Astrocyte (in vitro differentiated cells and primary cell): ENCODE measurements at regions not wholly inside any gene's neighbourhood (a gene's known extent, or its start where the extent isn't known, plus 50 kb on each side); places are given as distances from the start of the nearest gene placed in this dataset.

Experiments
- DNase-seq: peaks from one replicate; pipeline ENCODE4 v3.0.0-alpha.2; 2010; ENCODE audit warnings: low read depth
- FAIRE-seq: peaks from 2 replicates; lab custom pipeline; 2011; peaks lifted over from hg19 to GRCh38; lab: Jason Lieb, UNC
- H2AFZ ChIP-seq: 2 replicates; pipeline ENCODE4 v1.6.0; 2012; ENCODE audit warnings: low read depth, low read length, inconsistent platforms
- H3K27ac ChIP-seq: 2 replicates; pipeline ENCODE4 v1.5.1; 2011; ENCODE audit warnings: low read depth, low read length, inconsistent platforms
- H3K27me3 ChIP-seq: 2 replicates; pipeline ENCODE4 v1.6.0; 2011; ENCODE audit warnings: low read length, inconsistent platforms; ENCODE audit not compliant: insufficient read depth
- H3K36me3 ChIP-seq: 2 replicates; pipeline ENCODE4 v1.5.1; 2011; ENCODE audit warnings: low read length, inconsistent platforms; ENCODE audit not compliant: insufficient read depth
- H3K4me1 ChIP-seq: 2 replicates; pipeline ENCODE4 v1.5.1; 2011; ENCODE audit warnings: low read length, inconsistent platforms; ENCODE audit not compliant: insufficient read depth
- H3K4me2 ChIP-seq: 2 replicates; pipeline ENCODE4 v1.6.0; 2012; ENCODE audit warnings: low read length, inconsistent platforms
- H3K4me3 ChIP-seq: 2 replicates; pipeline ENCODE4 v1.5.1; 2011; ENCODE audit warnings: low read depth, mild to moderate bottlenecking, low read length, inconsistent platforms; ENCODE audit not compliant: insufficient read depth
- H3K79me2 ChIP-seq: 2 replicates; pipeline ENCODE4 v1.6.0; 2012; ENCODE audit warnings: mild to moderate bottlenecking, low read length, inconsistent platforms; ENCODE audit not compliant: insufficient read depth
- H3K9ac ChIP-seq: 2 replicates; pipeline ENCODE4 v1.6.0; 2012; ENCODE audit warnings: mild to moderate bottlenecking, low read length, inconsistent platforms
- H3K9me3 ChIP-seq: 2 replicates; pipeline ENCODE4 v1.5.1; 2012; ENCODE audit warnings: low read depth, mild to moderate bottlenecking, low read length, inconsistent platforms; ENCODE audit not compliant: insufficient read depth
- H4K20me1 ChIP-seq: 2 replicates; pipeline ENCODE4 v1.6.0; 2012; ENCODE audit warnings: low read length, inconsistent platforms; ENCODE audit not compliant: insufficient read depth
- H3K27ac Mint-ChIP-seq: one replicate; pipeline ENCODE4 v1.8.0; 2021; ENCODE audit warnings: mild to moderate bottlenecking, mixed read lengths; ENCODE audit not compliant: unreplicated experiment
- H3K27me3 Mint-ChIP-seq: one replicate; pipeline ENCODE4 v1.8.0; 2021; ENCODE audit warnings: low read depth, mixed read lengths; ENCODE audit not compliant: unreplicated experiment
- H3K36me3 Mint-ChIP-seq: one replicate; pipeline ENCODE4 v1.8.0; 2021; ENCODE audit warnings: low read depth, mixed read lengths; ENCODE audit not compliant: unreplicated experiment
- H3K4me1 Mint-ChIP-seq: one replicate; pipeline ENCODE4 v1.8.0; 2021; ENCODE audit warnings: low read depth, mixed read lengths; ENCODE audit not compliant: unreplicated experiment
- H3K4me3 Mint-ChIP-seq: one replicate; pipeline ENCODE4 v1.8.0; 2021; ENCODE audit warnings: mild to moderate bottlenecking, moderate library complexity, mixed read lengths; ENCODE audit not compliant: unreplicated experiment
- H3K9me3 Mint-ChIP-seq: one replicate; pipeline ENCODE4 v1.8.0; 2021; ENCODE audit warnings: mild to moderate bottlenecking, mixed read lengths; ENCODE audit not compliant: unreplicated experiment
- CTCF ChIP-seq: IDR thresholded peaks from 2 replicates; pipeline ENCODE4 v1.5.1; 2011; ENCODE audit warnings: low read depth, mild to moderate bottlenecking, inconsistent platforms, low read length, moderate library complexity; ENCODE audit not compliant: insufficient read depth
- EZH2 ChIP-seq: IDR thresholded peaks from 2 replicates; pipeline ENCODE4 v1.6.1; 2012; ENCODE audit warnings: mild to moderate bottlenecking, low read length, inconsistent platforms; ENCODE audit not compliant: insufficient read depth

DNA sequence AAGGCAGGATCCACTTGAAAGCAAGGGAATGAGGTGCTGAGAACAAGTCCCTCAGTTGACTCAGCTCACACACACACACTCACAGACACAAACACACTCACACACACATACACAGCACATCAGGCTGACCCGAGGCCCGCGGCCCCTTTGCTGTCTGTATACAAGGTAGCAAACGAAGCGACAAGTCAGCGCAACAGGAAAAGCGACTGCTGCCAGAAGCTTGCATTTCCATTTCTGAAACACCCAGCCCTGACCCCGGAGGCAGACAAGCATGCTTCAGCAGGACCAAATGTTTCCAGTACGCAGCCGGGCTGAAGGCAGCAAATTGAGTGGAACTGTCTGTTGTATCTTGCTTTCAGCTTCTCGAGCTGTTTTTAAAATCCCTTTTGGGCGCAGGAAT is 501.6 kb downstream of the NPHP4 start:
- peaks cover 54% of the 10 kb centered on the region for H3K27me3 Mint-ChIP-seq
- no peaks in the 10 kb centered on the region for H3K27me3 ChIP-seq
- no peak overlapping the region for H3K27ac Mint-ChIP-seq
- H3K4me2 ChIP-seq: no peak overlapping the region
- no peaks in the 10 kb centered on the region for H4K20me1 ChIP-seq
- H3K36me3 ChIP-seq: no peaks in the 10 kb centered on the region
- H3K4me3 Mint-ChIP-seq: no peak overlapping the region
- no peaks in the 10 kb centered on the region for H3K36me3 Mint-ChIP-seq
- no peak overlapping the region for H3K4me3 ChIP-seq
- no peaks in the 10 kb centered on the region for H3K9me3 Mint-ChIP-seq
- H3K27ac ChIP-seq: no peak overlapping the region
- H3K9me3 ChIP-seq: peaks cover 3% of the 10 kb centered on the region
- FAIRE-seq: no peak
- no peaks in the 10 kb centered on the region for H3K79me2 ChIP-seq
- no peak for TF ChIP-seq EZH2
- no peak for TF ChIP-seq CTCF
- DNase-seq: no peak
- H3K4me1 ChIP-seq: no peaks in the 10 kb centered on the region
- H2AFZ ChIP-seq: no peak overlapping the region
- H3K9ac ChIP-seq: no peak overlapping the region
- no peaks in the 10 kb centered on the region for H3K4me1 Mint-ChIP-seq

- FAIRE-seq: no peak
- Mint-ChIP-seq H3K9me3 (no peaks in the 10 kb centered on the region), H3K27ac (no peak overlapping the region), H3K36me3 (no peaks in the 10 kb centered on the region), H3K27me3 (peaks cover 54% of the 10 kb centered on the region), H3K4me3 (no peak overlapping the region), H3K4me1 (no peaks in the 10 kb centered on the region)
- TF ChIP-seq CTCF: no peak
- TF ChIP-seq EZH2: no peak
- Histone ChIP-seq H3K27me3 (no peaks in the 10 kb centered on the region), H3K79me2 (no peaks in the 10 kb centered on the region), H4K20me1 (no peaks in the 10 kb centered on the region), H3K4me1 (no peaks in the 10 kb centered on the region), H3K36me3 (no peaks in the 10 kb centered on the region), H3K27ac (no peak overlapping the region), H3K4me2 (no peak overlapping the region), H3K9ac (no peak overlapping the region), H3K9me3 (peaks cover 3% of the 10 kb centered on the region), H3K4me3 (no peak overlapping the region), H2AFZ (no peak overlapping the region)
- DNase-seq: no peak
These were observed 503.8 kb downstream of the NPHP4 start for GRCh38 chr1:5488448-5488847.

GRCh38 chr1:5485968-5486696 is 506.1 kb downstream of the NPHP4 start:
- no peak for DNase-seq
- TF ChIP-seq EZH2: no peak
- no peak for TF ChIP-seq CTCF
- Histone ChIP-seq H4K20me1 (no peaks in the 10 kb centered on the region), H3K36me3 (no peaks in the 10 kb centered on the region), H3K27ac (no peak overlapping the region), H3K79me2 (no peaks in the 10 kb centered on the region), H3K27me3 (no peaks in the 10 kb centered on the region), H3K9ac (no peak overlapping the region), H3K4me3 (no peak overlapping the region), H3K4me1 (no peaks in the 10 kb centered on the region), H3K4me2 (no peak overlapping the region), H2AFZ (no peak overlapping the region), H3K9me3 (peaks cover 8% of the 10 kb centered on the region)
- H3K27me3 Mint-ChIP-seq: peaks cover 60% of the 10 kb centered on the region
- H3K9me3 Mint-ChIP-seq: no peaks in the 10 kb centered on the region
- H3K4me1 Mint-ChIP-seq: no peaks in the 10 kb centered on the region
- H3K36me3 Mint-ChIP-seq: no peaks in the 10 kb centered on the region
- no peak for FAIRE-seq
- no peak overlapping the region for H3K4me3 Mint-ChIP-seq
- no peak overlapping the region for H3K27ac Mint-ChIP-seq
